ENCODE measurements at regions not wholly inside any gene's neighbourhood (a gene's known extent, or its start where the extent isn't known, plus 50 kb on each side); places are given as distances from the start of the nearest gene placed in this dataset.
A peak's percentile ranks its signal among the peaks of the same experiment; 100 is the strongest.
"Not testable (repeated sequence)": the region's sequence is repeated elsewhere in the genome, so short reads cannot be mapped to it uniquely, and the experiment has no call there.

GRCh38 chr10:33732161-33732680 is 397.8 kb upstream of the NRP1 start:
- no peak for DNase-seq

GRCh38 chr10:33731322-33731721 is 396.9 kb upstream of the NRP1 start:
- no peak for DNase-seq

GRCh38 chr10:33725430-33725829 is 391.0 kb upstream of the NRP1 start:
- DNase-seq = no peak

- no peak for DNase-seq
Measured at GRCh38 chr10:33723181-33723580, 388.7 kb upstream of the NRP1 start.

GRCh38 chr10:33722067-33722466 is 387.6 kb upstream of the NRP1 start:
- peak; percentile 26 for DNase-seq

GRCh38 chr10:33721509-33721908 is 387.0 kb upstream of the NRP1 start:
- no peak for DNase-seq

- no peak for DNase-seq
Measured at GRCh38 chr10:33720161-33720560, 385.7 kb upstream of the NRP1 start.

GRCh38 chr10:33719005-33719703 is 384.7 kb upstream of the NRP1 start:
- no peak for DNase-seq

- DNase-seq = no peak
Measured at GRCh38 chr10:33716501-33717267, 382.2 kb upstream of the NRP1 start.

- DNase-seq = no peak
Measured at GRCh38 chr10:33715303-33715975, 381.0 kb upstream of the NRP1 start.

- no peak for DNase-seq
Measured at GRCh38 chr10:33712825-33713224, 378.4 kb upstream of the NRP1 start.

GRCh38 chr10:33710006-33710405 is 375.5 kb upstream of the NRP1 start:
- DNase-seq = no peak

- no peak for DNase-seq
Measured at GRCh38 chr10:33709008-33709753, 374.7 kb upstream of the NRP1 start.

- no peak for DNase-seq
Measured at GRCh38 chr10:33708561-33708960, 374.1 kb upstream of the NRP1 start.

GRCh38 chr10:33706746-33707145 is 372.3 kb upstream of the NRP1 start:
- peak; percentile 20 for DNase-seq

GRCh38 chr10:33706191-33706590 is 371.7 kb upstream of the NRP1 start:
- DNase-seq = peak; percentile 85

- DNase-seq = no peak
Measured at GRCh38 chr10:33704214-33704830, 369.9 kb upstream of the NRP1 start.

- peak; percentile 80 for DNase-seq
Measured at GRCh38 chr10:33703501-33704213, 369.2 kb upstream of the NRP1 start.

GRCh38 chr10:33698033-33698432 is 363.6 kb upstream of the NRP1 start:
- DNase-seq = no peak

GRCh38 chr10:33697016-33697415 is 362.5 kb upstream of the NRP1 start:
- peak; percentile 32 for DNase-seq

- no peak for DNase-seq
Measured at GRCh38 chr10:33695536-33695935, 361.1 kb upstream of the NRP1 start.

- DNase-seq = not testable (repeated sequence)
Measured at GRCh38 chr10:33690536-33690935, 356.1 kb upstream of the NRP1 start.

All from EL (cell line).